Mucosa of descending colon (tissue), 3 donors: ENCODE measurements at regions not wholly inside any gene's neighbourhood (a gene's known extent, or its start where the extent isn't known, plus 50 kb on each side); places are given as distances from the start of the nearest gene placed in this dataset.
"Not testable (repeated sequence)": the region's sequence is repeated elsewhere in the genome, so short reads cannot be mapped to it uniquely, and the experiment has no call there.

Experiments used
- ATAC-seq: fragments of 200-7000 bp; cut with Tn5 transposase; one replicate; pipeline ENCODE4 v1.9.1; 2020; ENCODE audit warnings: mild to moderate bottlenecking, moderate library complexity
- DNase-seq, 3 donors: peaks; one replicate each; pipeline ENCODE4 v3.0.0-alpha.2; 2020
- H3K36me3 ChIP-seq: fragments of 200-600 bp; one replicate; pipeline ENCODE4 v1.8.0; 2021; ENCODE audit warnings: low read depth, mild to moderate bottlenecking
- H3K4me1 ChIP-seq: fragments of 200-600 bp; one replicate; pipeline ENCODE4 v1.8.0; 2021; ENCODE audit warnings: low read depth, mild to moderate bottlenecking
- H3K4me3 ChIP-seq: fragments of 200-600 bp; one replicate; pipeline ENCODE4 v1.8.0; 2021; ENCODE audit warnings: mild to moderate bottlenecking
- H3K9me3 ChIP-seq: fragments of 200-600 bp; one replicate; pipeline ENCODE4 v1.8.0; 2021; ENCODE audit warnings: mild to moderate bottlenecking
- intact Hi-C, 2 donors: fragments of 100-400 bp; cut with DNase I in 1 of 2; cut with micrococcal nuclease in 1 of 2; formaldehyde crosslinking; loops; one replicate each; pipeline versions ENCODE4 v1.11.0 to v1.11.1; 2022; cut with DNase I, micrococcal nuclease
- TF ChIP-seq, protein P1 (sequence below): fragments of 200-600 bp; IDR thresholded peaks from one replicate; pipeline ENCODE4 v1.8.0; 2022; ENCODE audit warnings: antibody characterized with exemption, mild to moderate bottlenecking
- donor health status: DM: no; HTN: no; CAD: no; lungs with moderate emphysema.
- donor health status: DM: no; HTN: no; CAD: no.
- donor health status: DM: no; HTN: yes; CAD: no.

DNA sequence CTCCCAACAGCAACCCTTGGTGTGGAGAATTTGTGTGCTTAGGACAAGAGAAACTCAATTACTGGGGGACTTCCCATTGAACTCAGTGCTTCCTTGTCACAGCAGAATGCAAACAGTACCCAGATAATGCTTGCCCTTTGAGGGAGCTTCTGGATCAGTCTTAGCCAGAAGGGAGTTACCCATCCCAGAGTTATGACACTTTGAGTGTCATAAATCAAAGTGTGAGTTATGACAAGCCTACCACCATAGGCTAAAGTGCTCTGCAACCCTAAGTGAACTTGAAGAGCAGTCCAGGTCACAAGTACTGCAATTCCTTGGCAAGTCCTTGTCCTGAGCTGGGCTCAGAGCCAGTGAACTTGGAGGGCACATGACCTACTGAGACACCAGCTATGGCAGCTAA is 1513.9 kb upstream of the PCDH10 start:
- no peaks in the 10 kb centered on the region for H3K4me1 ChIP-seq
- H3K36me3 ChIP-seq = no peaks in the 10 kb centered on the region
- TF ChIP-seq, protein P1, sequence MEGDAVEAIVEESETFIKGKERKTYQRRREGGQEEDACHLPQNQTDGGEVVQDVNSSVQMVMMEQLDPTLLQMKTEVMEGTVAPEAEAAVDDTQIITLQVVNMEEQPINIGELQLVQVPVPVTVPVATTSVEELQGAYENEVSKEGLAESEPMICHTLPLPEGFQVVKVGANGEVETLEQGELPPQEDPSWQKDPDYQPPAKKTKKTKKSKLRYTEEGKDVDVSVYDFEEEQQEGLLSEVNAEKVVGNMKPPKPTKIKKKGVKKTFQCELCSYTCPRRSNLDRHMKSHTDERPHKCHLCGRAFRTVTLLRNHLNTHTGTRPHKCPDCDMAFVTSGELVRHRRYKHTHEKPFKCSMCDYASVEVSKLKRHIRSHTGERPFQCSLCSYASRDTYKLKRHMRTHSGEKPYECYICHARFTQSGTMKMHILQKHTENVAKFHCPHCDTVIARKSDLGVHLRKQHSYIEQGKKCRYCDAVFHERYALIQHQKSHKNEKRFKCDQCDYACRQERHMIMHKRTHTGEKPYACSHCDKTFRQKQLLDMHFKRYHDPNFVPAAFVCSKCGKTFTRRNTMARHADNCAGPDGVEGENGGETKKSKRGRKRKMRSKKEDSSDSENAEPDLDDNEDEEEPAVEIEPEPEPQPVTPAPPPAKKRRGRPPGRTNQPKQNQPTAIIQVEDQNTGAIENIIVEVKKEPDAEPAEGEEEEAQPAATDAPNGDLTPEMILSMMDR = no peak
- intact Hi-C loops = no loop called here
- no peak for DNase-seq
- no peak overlapping the region for H3K4me3 ChIP-seq
- peaks cover 33% of the 10 kb centered on the region for H3K9me3 ChIP-seq
- no peak for ATAC-seq

- no peaks in the 10 kb centered on the region for H3K4me1 ChIP-seq
- TF ChIP-seq, protein P1 = no peak
- H3K9me3 ChIP-seq = peaks cover 17% of the 10 kb centered on the region
- intact Hi-C loops = no loop called here
- H3K4me3 ChIP-seq = no peak overlapping the region
- DNase-seq (no peak), ATAC-seq (no peak)
- no peaks in the 10 kb centered on the region for H3K36me3 ChIP-seq
Observed at GRCh38 chr4:131638781-131639180, 1510.3 kb upstream of the PCDH10 start.

- Histone ChIP-seq H3K36me3 (no peaks in the 10 kb centered on the region), H3K4me3 (no peak overlapping the region), H3K4me1 (no peaks in the 10 kb centered on the region), H3K9me3 (no peaks in the 10 kb centered on the region)
- DNase-seq (no peak), ATAC-seq (no peak)
- TF ChIP-seq, protein P1 = no peak
- intact Hi-C loops = no loop called here
Observed at GRCh38 chr4:131644619-131645018, 1504.5 kb upstream of the PCDH10 start.

DNA sequence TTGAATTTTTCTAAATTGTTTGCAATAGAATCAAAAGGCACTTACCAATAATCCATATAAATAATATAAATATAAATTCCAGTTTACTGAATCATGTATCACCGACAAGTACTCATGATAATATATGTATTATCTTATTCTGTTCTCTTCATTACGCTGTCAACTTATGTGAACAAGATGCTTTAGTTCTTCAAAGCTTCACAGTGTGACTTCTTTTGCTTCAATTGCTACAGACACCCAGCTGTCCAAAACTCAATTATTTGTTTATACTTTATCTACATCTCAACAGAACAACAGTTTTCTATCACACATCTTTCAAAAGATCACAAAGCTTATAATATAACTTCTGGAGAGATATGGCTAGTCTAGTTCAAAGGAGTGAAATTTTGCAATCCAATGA is 1499.9 kb upstream of the PCDH10 start:
- TF ChIP-seq, protein P1 = no peak
- Histone ChIP-seq H3K9me3 (peaks cover 2% of the 10 kb centered on the region), H3K4me1 (no peaks in the 10 kb centered on the region), H3K4me3 (no peak overlapping the region), H3K36me3 (no peaks in the 10 kb centered on the region)
- no peak for DNase-seq
- ATAC-seq = no peak
- intact Hi-C loops = no loop called here

DNA sequence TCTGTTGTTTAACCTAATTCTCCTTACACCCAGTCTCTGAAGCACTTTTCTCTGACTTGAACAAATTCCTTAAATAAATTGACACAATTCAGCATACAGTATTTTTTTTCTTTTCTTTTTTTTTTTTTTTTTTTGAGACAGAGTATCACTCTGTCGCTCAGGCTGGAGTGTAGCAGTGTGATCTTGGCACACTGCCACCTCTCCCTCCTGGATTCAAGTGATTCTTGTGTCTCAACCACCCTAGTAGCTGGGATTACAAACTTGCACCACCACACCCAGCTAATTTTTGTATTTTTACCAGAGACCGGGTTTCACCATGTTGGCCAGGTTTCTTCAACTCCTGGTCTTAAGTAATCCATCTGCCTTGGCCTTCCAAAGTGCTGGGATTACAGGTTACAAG is 1498.1 kb upstream of the PCDH10 start:
- DNase-seq = no peak
- Histone ChIP-seq H3K4me1 (no peaks in the 10 kb centered on the region), H3K4me3 (no peak overlapping the region), H3K9me3 (peaks cover 2% of the 10 kb centered on the region), H3K36me3 (no peaks in the 10 kb centered on the region)
- no peak for ATAC-seq
- intact Hi-C loops = no loop called here
- TF ChIP-seq, protein P1 = no peak

DNA sequence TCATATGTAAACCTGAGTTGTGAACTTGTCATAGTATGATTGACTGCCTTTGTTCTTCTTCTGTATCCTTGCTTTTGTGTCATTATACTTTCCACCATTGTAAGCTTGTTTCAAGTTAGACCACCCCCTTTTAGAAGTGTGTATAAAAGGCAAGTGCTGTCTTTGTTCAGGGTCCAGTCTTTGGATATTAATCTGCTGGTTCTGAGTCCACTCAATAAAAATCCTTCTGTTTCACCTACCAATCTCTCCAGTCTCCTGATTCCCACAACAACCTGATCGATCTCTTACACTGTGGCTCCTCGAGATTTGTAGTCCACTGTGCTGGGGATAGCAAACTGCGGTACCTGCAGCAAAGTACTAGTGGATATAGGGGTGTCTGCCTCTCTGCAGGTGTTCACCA is 1465.8 kb upstream of the PCDH10 start:
- intact Hi-C loops, H3K4me1 ChIP-seq: not testable (repeated sequence)

More for the DNA sequence above, 1465.8 kb upstream of the PCDH10 start:
- H3K36me3 ChIP-seq, H3K4me3 ChIP-seq, DNase-seq, ATAC-seq: not testable (repeated sequence)
- peaks cover 15% of the 10 kb centered on the region for H3K9me3 ChIP-seq
